Activated naive CD4-positive, alpha-beta T cell treated with anti-CD3 and anti-CD28 coated beads for 36 hours (primary cell): ENCODE measurements at regions not wholly inside any gene's neighbourhood (a gene's known extent, or its start where the extent isn't known, plus 50 kb on each side); places are given as distances from the start of the nearest gene placed in this dataset.

Experiments
- CTCF ChIA-PET: fragments of 350-600 bp; sonication (Branson Sonifier 250); formaldehyde crosslinking; loops from one replicate; lab custom pipeline; 2021; ENCODE audit warnings: antibody characterized with exemption; lab: Charles Lee
- DNase-seq: peaks from one replicate; pipeline ENCODE4 v3.0.0-alpha.2; 2020
- H3K27ac Mint-ChIP-seq: one replicate; pipeline ENCODE4 v1.8.0; 2021; ENCODE audit warnings: mild to moderate bottlenecking, mixed read lengths
- H3K27me3 Mint-ChIP-seq: one replicate; pipeline ENCODE4 v1.8.0; 2021; ENCODE audit warnings: low read depth, mixed read lengths
- H3K36me3 Mint-ChIP-seq: one replicate; pipeline ENCODE4 v1.8.0; 2021; ENCODE audit warnings: low read depth, mixed read lengths
- H3K4me1 Mint-ChIP-seq: one replicate; pipeline ENCODE4 v1.8.0; 2021; ENCODE audit warnings: low read depth, mixed read lengths
- H3K4me3 Mint-ChIP-seq: one replicate; pipeline ENCODE4 v1.8.0; 2021; ENCODE audit warnings: mild to moderate bottlenecking, moderate library complexity, mixed read lengths
- H3K9me3 Mint-ChIP-seq: one replicate; pipeline ENCODE4 v1.8.0; 2021; ENCODE audit warnings: mixed read lengths
- intact Hi-C: fragments of 100-400 bp; cut with micrococcal nuclease; formaldehyde crosslinking; loops from one replicate; pipeline ENCODE4 v1.15.1; 2023

DNA sequence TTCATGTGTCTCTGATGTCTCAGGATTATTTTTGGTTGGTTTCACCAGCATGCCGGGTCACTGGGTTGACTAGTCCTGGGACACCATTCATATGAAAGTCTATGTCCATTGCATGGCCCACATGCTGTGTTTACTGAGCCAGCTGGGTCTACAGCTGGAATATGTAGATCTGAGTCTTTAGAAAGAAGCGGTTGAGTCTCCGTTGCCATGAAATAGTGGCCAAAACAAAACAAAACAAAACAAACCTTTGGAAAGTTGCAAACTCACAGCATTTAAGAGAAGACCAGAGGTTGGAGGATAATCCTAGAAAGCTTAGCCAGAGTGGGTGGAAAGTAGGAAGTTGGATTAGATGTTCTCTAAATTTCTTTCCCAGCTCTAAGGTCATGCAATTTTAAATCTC is 191.8 kb upstream of the NTM start:
- no peak for DNase-seq
- CTCF ChIA-PET, result interaction anchor here (0.7 kb wide), 1 partner anchor 1709 kb away, joined by 3 read pairs; no protein-coding TSS in a partner anchor
- intact Hi-C loops, result no loop called here

DNA sequence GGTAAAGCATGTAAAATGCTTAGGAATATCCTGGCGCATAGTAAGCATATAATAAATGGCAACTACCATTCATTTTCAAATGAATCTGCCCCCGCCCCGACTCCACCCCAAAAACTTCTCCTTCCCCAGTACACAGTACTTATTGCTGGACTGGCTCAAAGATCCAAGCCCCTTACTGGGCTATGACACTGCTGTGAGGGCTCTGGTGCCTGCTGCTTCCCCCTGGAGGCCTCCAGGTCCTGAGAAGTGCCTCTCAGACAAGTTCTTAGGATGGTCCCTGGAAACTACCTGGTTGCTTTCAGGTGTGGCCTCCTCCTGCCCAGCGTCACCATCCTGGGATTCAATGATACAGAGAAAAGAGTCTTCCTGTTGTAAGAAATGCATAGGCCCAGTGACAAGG is 190.6 kb upstream of the NTM start:
- H3K4me3 Mint-ChIP-seq, result no peak overlapping the region
- H3K4me1 Mint-ChIP-seq, result no peaks in the 10 kb centered on the region
- no peaks in the 10 kb centered on the region for H3K9me3 Mint-ChIP-seq
- peaks cover 2% of the 10 kb centered on the region for H3K27me3 Mint-ChIP-seq
- DNase-seq, result no peak
- CTCF ChIA-PET, result no interaction called here
- intact Hi-C loops, result no loop called here
- H3K36me3 Mint-ChIP-seq, result no peaks in the 10 kb centered on the region
- H3K27ac Mint-ChIP-seq, result no peak overlapping the region

More for the DNA sequence above, 191.8 kb upstream of the NTM start:
- Mint-ChIP-seq H3K4me1 (no peaks in the 10 kb centered on the region), H3K36me3 (no peaks in the 10 kb centered on the region), H3K27me3 (peaks cover 2% of the 10 kb centered on the region), H3K27ac (no peak overlapping the region), H3K9me3 (no peaks in the 10 kb centered on the region), H3K4me3 (no peak overlapping the region)

GRCh38 chr11:131185915-131186314 is 184.5 kb upstream of the NTM start:
- Mint-ChIP-seq H3K9me3 (no peaks in the 10 kb centered on the region), H3K27ac (no peak overlapping the region), H3K36me3 (no peaks in the 10 kb centered on the region), H3K4me1 (no peaks in the 10 kb centered on the region), H3K4me3 (no peak overlapping the region), H3K27me3 (peaks cover 14% of the 10 kb centered on the region)
- intact Hi-C loops, result no loop called here
- CTCF ChIA-PET, result no interaction called here
- no peak for DNase-seq

GRCh38 chr11:131186629-131187101 is 183.8 kb upstream of the NTM start:
- CTCF ChIA-PET, result no interaction called here
- Mint-ChIP-seq H3K4me3 (no peak overlapping the region), H3K9me3 (no peaks in the 10 kb centered on the region), H3K27ac (no peak overlapping the region), H3K4me1 (no peaks in the 10 kb centered on the region), H3K36me3 (no peaks in the 10 kb centered on the region), H3K27me3 (peaks cover 14% of the 10 kb centered on the region)
- intact Hi-C loops, result no loop called here
- DNase-seq, result peak; percentile 11

GRCh38 chr11:131190446-131190845 is 180.0 kb upstream of the NTM start:
- Mint-ChIP-seq H3K4me3 (no peak overlapping the region), H3K9me3 (no peaks in the 10 kb centered on the region), H3K36me3 (no peaks in the 10 kb centered on the region), H3K27ac (no peak overlapping the region), H3K4me1 (no peaks in the 10 kb centered on the region), H3K27me3 (peaks cover 14% of the 10 kb centered on the region)
- no peak for DNase-seq
- intact Hi-C loops, result no loop called here
- CTCF ChIA-PET, result no interaction called here

GRCh38 chr11:131191606-131192005 is 178.8 kb upstream of the NTM start:
- H3K4me3 Mint-ChIP-seq, result no peak overlapping the region
- intact Hi-C loops, result no loop called here
- no peak for DNase-seq
- no peaks in the 10 kb centered on the region for H3K36me3 Mint-ChIP-seq
- no peaks in the 10 kb centered on the region for H3K4me1 Mint-ChIP-seq
- CTCF ChIA-PET, result interaction anchor here (0.6 kb wide), 1 partner anchor 448 kb away, joined by 3 read pairs; no protein-coding TSS in a partner anchor
- H3K9me3 Mint-ChIP-seq, result no peaks in the 10 kb centered on the region
- peaks cover 12% of the 10 kb centered on the region for H3K27me3 Mint-ChIP-seq
- H3K27ac Mint-ChIP-seq, result no peak overlapping the region

GRCh38 chr11:131192628-131193027 is 177.8 kb upstream of the NTM start:
- H3K27me3 Mint-ChIP-seq, result peaks cover 8% of the 10 kb centered on the region
- no peak overlapping the region for H3K27ac Mint-ChIP-seq
- DNase-seq, result no peak
- no peaks in the 10 kb centered on the region for H3K9me3 Mint-ChIP-seq
- CTCF ChIA-PET, result no interaction called here
- intact Hi-C loops, result no loop called here
- no peak overlapping the region for H3K4me3 Mint-ChIP-seq
- H3K36me3 Mint-ChIP-seq, result no peaks in the 10 kb centered on the region
- H3K4me1 Mint-ChIP-seq, result no peaks in the 10 kb centered on the region

GRCh38 chr11:131193031-131193501 is 177.3 kb upstream of the NTM start:
- no peaks in the 10 kb centered on the region for H3K9me3 Mint-ChIP-seq
- intact Hi-C loops, result no loop called here
- no peaks in the 10 kb centered on the region for H3K36me3 Mint-ChIP-seq
- no peaks in the 10 kb centered on the region for H3K4me1 Mint-ChIP-seq
- CTCF ChIA-PET, result no interaction called here
- no peak for DNase-seq
- H3K4me3 Mint-ChIP-seq, result no peak overlapping the region
- H3K27ac Mint-ChIP-seq, result no peak overlapping the region
- peaks cover 5% of the 10 kb centered on the region for H3K27me3 Mint-ChIP-seq

DNA sequence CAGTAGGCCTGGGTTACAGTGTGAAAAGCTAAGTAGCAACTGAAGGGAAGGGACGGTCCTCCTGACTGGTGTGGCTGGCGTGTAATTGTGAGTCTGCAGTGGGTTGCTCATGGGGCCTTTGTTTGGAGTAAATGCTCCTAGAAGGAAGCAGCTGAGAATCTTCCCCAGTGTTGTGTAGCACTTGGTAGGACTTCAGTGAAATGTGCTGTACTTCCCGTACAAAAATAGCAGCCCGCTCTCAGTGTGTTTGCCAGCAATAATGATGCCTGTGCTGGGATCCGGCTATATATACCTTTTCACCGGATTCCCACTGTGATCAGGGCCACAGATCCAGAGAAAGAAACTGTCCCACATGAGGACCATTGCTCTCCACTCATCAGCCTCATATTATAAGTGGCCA is 175.7 kb upstream of the NTM start:
- DNase-seq, result no peak
- Mint-ChIP-seq H3K9me3 (no peaks in the 10 kb centered on the region), H3K27ac (no peak overlapping the region), H3K4me3 (no peak overlapping the region), H3K36me3 (no peaks in the 10 kb centered on the region), H3K27me3 (peaks cover 3% of the 10 kb centered on the region), H3K4me1 (no peaks in the 10 kb centered on the region)
- CTCF ChIA-PET, result no interaction called here
- intact Hi-C loops, result no loop called here

GRCh38 chr11:131195661-131196517 is 174.5 kb upstream of the NTM start:
- intact Hi-C loops, result no loop called here
- H3K27ac Mint-ChIP-seq, result no peak overlapping the region
- CTCF ChIA-PET, result interaction anchor here (0.6 kb wide), 1 partner anchor 94 kb away, joined by 3 read pairs; no protein-coding TSS in a partner anchor
- H3K36me3 Mint-ChIP-seq, result no peaks in the 10 kb centered on the region
- H3K9me3 Mint-ChIP-seq, result no peaks in the 10 kb centered on the region
- H3K27me3 Mint-ChIP-seq, result peaks cover 3% of the 10 kb centered on the region
- no peaks in the 10 kb centered on the region for H3K4me1 Mint-ChIP-seq
- no peak for DNase-seq
- H3K4me3 Mint-ChIP-seq, result no peak overlapping the region

DNA sequence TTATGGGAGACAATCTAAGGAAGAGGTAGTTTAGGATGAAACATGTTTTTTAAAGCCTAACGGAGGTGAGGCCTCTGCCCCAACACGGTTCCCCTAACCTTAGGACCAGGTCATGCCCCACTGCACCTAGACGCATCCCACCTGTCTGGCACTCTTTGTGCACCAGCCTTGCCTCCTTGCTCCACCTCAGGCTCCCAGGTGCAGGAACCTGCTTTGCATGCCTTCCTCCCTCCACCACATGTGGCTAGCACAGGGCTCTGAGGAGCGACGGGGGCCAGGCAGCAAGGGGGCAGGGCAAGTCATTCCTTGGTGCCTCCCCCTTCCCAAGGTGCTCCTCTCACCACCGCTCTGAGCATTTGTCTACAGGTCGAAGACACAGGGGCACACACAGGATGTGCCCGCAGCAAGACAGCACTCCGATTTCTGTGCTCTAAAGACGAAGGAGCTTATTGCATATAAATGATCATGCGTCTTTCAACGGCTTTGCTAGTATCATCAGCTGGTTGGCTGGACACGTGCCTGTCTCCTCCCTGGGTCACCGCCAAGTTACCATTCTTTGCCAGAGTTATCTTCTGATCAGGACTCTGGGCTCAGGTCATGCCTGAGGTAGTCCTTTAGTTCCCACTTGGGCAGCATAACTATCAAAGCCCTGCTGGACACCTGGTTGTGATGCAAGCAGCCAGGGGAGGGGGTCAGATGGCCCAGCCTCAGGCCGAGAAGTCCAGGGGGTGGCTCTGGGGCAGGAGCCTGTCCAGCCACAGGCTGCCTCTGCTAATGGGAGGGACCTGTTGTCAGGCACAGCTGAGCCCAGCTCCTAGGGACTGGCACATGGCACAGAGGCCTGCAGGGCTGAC is 172.0 kb upstream of the NTM start:
- no peak overlapping the region for H3K4me3 Mint-ChIP-seq
- no peaks in the 10 kb centered on the region for H3K27me3 Mint-ChIP-seq
- intact Hi-C loops, result no loop called here
- H3K4me1 Mint-ChIP-seq, result no peaks in the 10 kb centered on the region
- no peak overlapping the region for H3K27ac Mint-ChIP-seq
- no peak for DNase-seq
- no peaks in the 10 kb centered on the region for H3K36me3 Mint-ChIP-seq
- CTCF ChIA-PET, result no interaction called here
- no peaks in the 10 kb centered on the region for H3K9me3 Mint-ChIP-seq

GRCh38 chr11:131199015-131199280 is 171.5 kb upstream of the NTM start:
- Mint-ChIP-seq H3K27me3 (no peaks in the 10 kb centered on the region), H3K4me1 (no peaks in the 10 kb centered on the region), H3K27ac (no peak overlapping the region), H3K36me3 (no peaks in the 10 kb centered on the region), H3K4me3 (no peak overlapping the region), H3K9me3 (no peaks in the 10 kb centered on the region)
- DNase-seq, result no peak
- CTCF ChIA-PET, result no interaction called here
- intact Hi-C loops, result no loop called here
